ENCODE measurements at regions not wholly inside any gene's neighbourhood (a gene's known extent, or its start where the extent isn't known, plus 50 kb on each side); places are given as distances from the start of the nearest gene placed in this dataset.

GRCh38 chrX:3455796-3456195 is 109.3 kb upstream of the MXRA5 start:
- no peak overlapping the region for H3K27ac ChIP-seq (ENCODE audit: low read depth, low read length)
- H2AFZ ChIP-seq (ENCODE audit: low read length): no peak overlapping the region
- FAIRE-seq (peak; percentile 58), DNase-seq (ENCODE audit: low read depth in 1 of 2, low spot score in 2 of 2) (no peak)
- H3K23ac ChIP-seq (ENCODE audit: insufficient read length): no peak overlapping the region
- H4K5ac ChIP-seq (ENCODE audit: insufficient read length, low read depth, low read length): no peak overlapping the region
- H3K23me2 ChIP-seq (ENCODE audit: low read depth, low read length): no peaks in the 10 kb centered on the region
- H3K4ac ChIP-seq (replicated peaks; ENCODE audit: insufficient read length, low read depth, low read length): no peak overlapping the region
- H2BK120ac ChIP-seq (replicated peaks; ENCODE audit: low read depth, low read length): no peak overlapping the region
- no peak overlapping the region for H2BK5ac ChIP-seq (ENCODE audit: low read depth, low read length)
- no peak overlapping the region for H3K9ac ChIP-seq (replicated peaks in 1 of 4; ENCODE audit: extremely low read depth in 1 of 4, low read depth in 3 of 4, low read length in 3 of 4)
- H2BK12ac ChIP-seq (ENCODE audit: low read depth, low read length): no peak overlapping the region
- H2BK20ac ChIP-seq (ENCODE audit: low read length): no peak overlapping the region
- H2AK5ac ChIP-seq (ENCODE audit: low read depth, low read length): no peak overlapping the region
- no peaks in the 10 kb centered on the region for H3K79me2 ChIP-seq (ENCODE audit: control insufficient read depth in 1 of 2, insufficient read depth in 2 of 2, low read length in 2 of 2)
- H3K36me3 ChIP-seq (ENCODE audit: control insufficient read depth in 2 of 4, insufficient read depth in 4 of 4, low read length in 3 of 4): no peaks in the 10 kb centered on the region
- POLR2A ChIA-PET (ENCODE audit: partially characterized antibody): no interaction called here
- H3K18ac ChIP-seq (ENCODE audit: extremely low read depth, low read length): no peak overlapping the region
- H3K4me1 ChIP-seq (replicated peaks in 1 of 4; ENCODE audit: control insufficient read depth in 3 of 4, insufficient read depth in 4 of 4, low read length in 3 of 4): no peaks in the 10 kb centered on the region
- no peaks in the 10 kb centered on the region for H3K9me3 ChIP-seq (ENCODE audit: insufficient read depth in 2 of 2, low read depth in 1 of 2, low read length in 1 of 2)
- no peak overlapping the region for H3K14ac ChIP-seq (ENCODE audit: insufficient read length)
- no peak overlapping the region for H3K4me3 ChIP-seq (ENCODE audit: extremely low read depth in 1 of 4, insufficient read depth in 2 of 4, low read depth in 3 of 4, low read length in 4 of 4)
- H4K91ac ChIP-seq (replicated peaks; ENCODE audit: insufficient read length, low read length): no peak overlapping the region
- no peaks in the 10 kb centered on the region for H3K79me1 ChIP-seq (ENCODE audit: low read depth, low read length)
- no peaks in the 10 kb centered on the region for H3K27me3 ChIP-seq (replicated peaks in 1 of 4; ENCODE audit: control insufficient read depth in 3 of 4, extremely low read depth in 1 of 4, insufficient read depth in 3 of 4, low read length in 3 of 4)
- CTCF ChIA-PET (ENCODE audit: partially characterized antibody): interaction anchor here (0.7 kb wide), 1 partner anchor 11 kb away, joined by 3 read pairs; no protein-coding TSS in a partner anchor
- 84% methylated on average over 2 of the region's 2 CpGs; no CpG with 5 or more reads in 1 of the 2 experiments for WGBS, 2 experiments (ENCODE audit: extremely low coverage in 1 of 2, insufficient coverage in 1 of 2, insufficient read length in 1 of 2, insufficient replicate concordance in 2 of 2, low coverage in 1 of 2, low lambda C conversion rate in 2 of 2, missing lambda C conversion rate in 1 of 2)
- H4K20me1 ChIP-seq (replicated peaks in 1 of 2; ENCODE audit: control insufficient read depth in 1 of 2, insufficient read depth in 2 of 2, low read length in 2 of 2): no peaks in the 10 kb centered on the region
- H4K8ac ChIP-seq (ENCODE audit: extremely low read depth, insufficient read depth, low read length): no peak overlapping the region
- no peak overlapping the region for H3K4me2 ChIP-seq (ENCODE audit: insufficient read depth in 1 of 2, low read depth in 2 of 2, low read length in 2 of 2)
- no peak overlapping the region for H2BK15ac ChIP-seq (ENCODE audit: low read length)
- no peak overlapping the region for H3K56ac ChIP-seq (replicated peaks; ENCODE audit: insufficient read length, low read depth, low read length)
- no peak for TF ChIP-seq POLR2A (IDR thresholded peaks at IDR 0.05; ENCODE audit: control extremely low read depth in 1 of 2, low read depth in 2 of 2, low read length in 2 of 2)
- TF ChIP-seq SIN3A (conservative IDR thresholded peaks at IDR 0.05 in 1 of 2, IDR thresholded peaks at IDR 0.05 in 1 of 2; ENCODE audit: low read depth in 1 of 2, low read length in 2 of 2): no peak
- TF ChIP-seq, protein P1, sequence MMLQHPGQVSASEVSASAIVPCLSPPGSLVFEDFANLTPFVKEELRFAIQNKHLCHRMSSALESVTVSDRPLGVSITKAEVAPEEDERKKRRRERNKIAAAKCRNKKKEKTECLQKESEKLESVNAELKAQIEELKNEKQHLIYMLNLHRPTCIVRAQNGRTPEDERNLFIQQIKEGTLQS (IDR thresholded peaks at IDR 0.05; ENCODE audit: insufficient read depth, low read depth, low read length): no peak
- TF ChIP-seq GTF2F1 (IDR thresholded peaks at IDR 0.05; ENCODE audit: borderline replicate concordance, low read depth, low read length): no peak
- TF ChIP-seq SP4 (IDR thresholded peaks at IDR 0.05; ENCODE audit: low read length): no peak
- no peak for TF ChIP-seq RFX5 (IDR thresholded peaks at IDR 0.05; ENCODE audit: borderline replicate concordance, low read depth, low read length)
- TF ChIP-seq, protein P2, sequence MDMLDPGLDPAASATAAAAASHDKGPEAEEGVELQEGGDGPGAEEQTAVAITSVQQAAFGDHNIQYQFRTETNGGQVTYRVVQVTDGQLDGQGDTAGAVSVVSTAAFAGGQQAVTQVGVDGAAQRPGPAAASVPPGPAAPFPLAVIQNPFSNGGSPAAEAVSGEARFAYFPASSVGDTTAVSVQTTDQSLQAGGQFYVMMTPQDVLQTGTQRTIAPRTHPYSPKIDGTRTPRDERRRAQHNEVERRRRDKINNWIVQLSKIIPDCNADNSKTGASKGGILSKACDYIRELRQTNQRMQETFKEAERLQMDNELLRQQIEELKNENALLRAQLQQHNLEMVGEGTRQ (IDR thresholded peaks at IDR 0.05; ENCODE audit: low read length): no peak
- TF ChIP-seq HDAC2 (IDR thresholded peaks at IDR 0.05; ENCODE audit: borderline replicate concordance in 1 of 2, low read depth in 2 of 2, low read length in 2 of 2): no peak
- no peak for TF ChIP-seq EP300 (IDR thresholded peaks at IDR 0.05; ENCODE audit: borderline replicate concordance in 1 of 2, low read depth in 2 of 2, low read length in 2 of 2)
- no peak for TF ChIP-seq BACH1 (IDR thresholded peaks at IDR 0.05; ENCODE audit: low read length)
- no peak for TF ChIP-seq RNF2 (IDR thresholded peaks at IDR 0.05; ENCODE audit: borderline replicate concordance, low read depth, low read length, missing control alignments, poor library complexity, severe bottlenecking)
- TF ChIP-seq TBP (IDR thresholded peaks at IDR 0.05; ENCODE audit: low read depth, low read length): no peak
- no peak for TF ChIP-seq TCF12 (IDR thresholded peaks at IDR 0.05; ENCODE audit: low read depth, low read length)

Data from H1 (cell line).